Astrocyte (in vitro differentiated cells and primary cell): ENCODE measurements at regions not wholly inside any gene's neighbourhood (a gene's known extent, or its start where the extent isn't known, plus 50 kb on each side); places are given as distances from the start of the nearest gene placed in this dataset.

Source experiments
- CTCF ChIP-seq: IDR thresholded peaks from 2 replicates; pipeline ENCODE4 v1.5.1; 2011; ENCODE audit warnings: low read depth, mild to moderate bottlenecking, inconsistent platforms, low read length, moderate library complexity; ENCODE audit not compliant: insufficient read depth
- EZH2 ChIP-seq: IDR thresholded peaks from 2 replicates; pipeline ENCODE4 v1.6.1; 2012; ENCODE audit warnings: mild to moderate bottlenecking, low read length, inconsistent platforms; ENCODE audit not compliant: insufficient read depth

DNA sequence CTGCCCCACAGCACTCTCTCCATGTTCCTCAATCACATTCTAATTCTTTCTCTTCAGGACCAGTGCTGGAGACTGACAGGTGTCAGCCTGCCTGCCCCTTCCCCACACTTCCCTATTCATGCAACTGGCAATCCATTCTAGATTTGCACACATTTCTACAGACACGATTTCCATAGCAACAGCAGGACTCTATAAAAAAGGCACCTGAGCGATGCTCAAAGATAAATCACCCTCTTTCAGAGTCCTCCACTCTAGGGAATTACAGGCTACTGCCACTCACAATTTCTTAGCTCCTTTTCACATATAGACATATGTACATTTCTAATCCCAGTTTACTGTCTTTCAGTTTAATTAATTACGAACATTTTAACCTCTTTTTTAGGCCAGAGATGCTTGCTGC is 118.1 kb upstream of the ANKRD1 start:
- TF ChIP-seq CTCF (no peak), EZH2 (no peak)
